IPS-NIHi7 (cell line): ENCODE measurements at regions not wholly inside any gene's neighbourhood (a gene's known extent, or its start where the extent isn't known, plus 50 kb on each side); places are given as distances from the start of the nearest gene placed in this dataset.
"Not testable (repeated sequence)": the region's sequence is repeated elsewhere in the genome, so short reads cannot be mapped to it uniquely, and the experiment has no call there.

Source experiments
- DNase-seq: peaks from one replicate; pipeline ENCODE4 v3.0.0; 2012; ENCODE audit warnings: mixed read lengths; ENCODE audit errors: extremely low spot score

GRCh38 chr17:71600137-71600789 is 520.6 kb upstream of the SOX9 start:
- no peak for DNase-seq

GRCh38 chr17:71601894-71602504 is 518.8 kb upstream of the SOX9 start:
- no peak for DNase-seq

- DNase-seq, result no peak
Measured at GRCh38 chr17:71613996-71614395, 506.8 kb upstream of the SOX9 start.

GRCh38 chr17:71615820-71616219 is 505.0 kb upstream of the SOX9 start:
- no peak for DNase-seq

- not testable (repeated sequence) for DNase-seq
Measured at GRCh38 chr17:71617767-71618166, 503.1 kb upstream of the SOX9 start.

- DNase-seq, result no peak
Measured at GRCh38 chr17:71625330-71625729, 495.5 kb upstream of the SOX9 start.

GRCh38 chr17:71628306-71628705 is 492.5 kb upstream of the SOX9 start:
- no peak for DNase-seq

GRCh38 chr17:71631483-71631882 is 489.3 kb upstream of the SOX9 start:
- DNase-seq, result no peak

- no peak for DNase-seq
Measured at GRCh38 chr17:71632328-71632727, 488.5 kb upstream of the SOX9 start.

GRCh38 chr17:71633391-71633849 is 487.4 kb upstream of the SOX9 start:
- no peak for DNase-seq

- DNase-seq, result no peak
Measured at GRCh38 chr17:71634376-71634775, 486.4 kb upstream of the SOX9 start.

- DNase-seq, result no peak
Measured at GRCh38 chr17:71635187-71635586, 485.6 kb upstream of the SOX9 start.

GRCh38 chr17:71636644-71637043 is 484.2 kb upstream of the SOX9 start:
- no peak for DNase-seq

- DNase-seq, result no peak
Measured at GRCh38 chr17:71638668-71639067, 482.2 kb upstream of the SOX9 start.

- no peak for DNase-seq
Measured at GRCh38 chr17:71639865-71640264, 481.0 kb upstream of the SOX9 start.

GRCh38 chr17:71646890-71647289 is 473.9 kb upstream of the SOX9 start:
- DNase-seq, result not testable (repeated sequence)

- not testable (repeated sequence) for DNase-seq
Measured at GRCh38 chr17:71648342-71648741, 472.5 kb upstream of the SOX9 start.

- DNase-seq, result no peak
Measured at GRCh38 chr17:71649941-71650350, 470.9 kb upstream of the SOX9 start.

- DNase-seq, result no peak
Measured at GRCh38 chr17:71655542-71655941, 465.3 kb upstream of the SOX9 start.

- no peak for DNase-seq
Measured at GRCh38 chr17:71656964-71657858, 463.6 kb upstream of the SOX9 start.

GRCh38 chr17:71658996-71659395 is 461.8 kb upstream of the SOX9 start:
- DNase-seq, result no peak

GRCh38 chr17:71664861-71665260 is 456.0 kb upstream of the SOX9 start:
- DNase-seq, result no peak

GRCh38 chr17:71666047-71666446 is 454.8 kb upstream of the SOX9 start:
- DNase-seq, result no peak
